Ammon's horn (tissue), 1 donor: ENCODE measurements at regions not wholly inside any gene's neighbourhood (a gene's known extent, or its start where the extent isn't known, plus 50 kb on each side); places are given as distances from the start of the nearest gene placed in this dataset.

Experiments used
- DNase-seq: peaks from one replicate; pipeline ENCODE4 v3.0.0-alpha.2; 2016; ENCODE audit warnings: low spot score

GRCh38 chr4:15232366-15233263 lies 195.2 kb upstream of the C1QTNF7 start:
- DNase-seq, result no peak

- DNase-seq, result peak; percentile 49
Observed at GRCh38 chr4:15233264-15233597, 194.6 kb upstream of the C1QTNF7 start.

- no peak for DNase-seq
Observed at GRCh38 chr4:15233626-15234025, 194.2 kb upstream of the C1QTNF7 start.

- no peak for DNase-seq
Observed at GRCh38 chr4:15234116-15234855, 193.5 kb upstream of the C1QTNF7 start.

- no peak for DNase-seq
Observed at GRCh38 chr4:15234856-15235126, 193.0 kb upstream of the C1QTNF7 start.

- no peak for DNase-seq
Observed at GRCh38 chr4:15235135-15235534, 192.7 kb upstream of the C1QTNF7 start.

- no peak for DNase-seq
Observed at GRCh38 chr4:15237648-15238230, 190.1 kb upstream of the C1QTNF7 start.

- DNase-seq, result peak; percentile 66
Observed at GRCh38 chr4:15238720-15239119, 189.1 kb upstream of the C1QTNF7 start.

GRCh38 chr4:15239866-15240265 lies 188.0 kb upstream of the C1QTNF7 start:
- DNase-seq, result no peak

- DNase-seq, result no peak
Observed at GRCh38 chr4:15240764-15241163, 187.1 kb upstream of the C1QTNF7 start.

- no peak for DNase-seq
Observed at GRCh38 chr4:15242021-15242420, 185.8 kb upstream of the C1QTNF7 start.

- no peak for DNase-seq
Observed at GRCh38 chr4:15244354-15244753, 183.5 kb upstream of the C1QTNF7 start.

GRCh38 chr4:15245006-15245530 lies 182.8 kb upstream of the C1QTNF7 start:
- DNase-seq, result no peak

GRCh38 chr4:15250021-15250441 lies 177.8 kb upstream of the C1QTNF7 start:
- no peak for DNase-seq

GRCh38 chr4:15253349-15253748 lies 174.5 kb upstream of the C1QTNF7 start:
- DNase-seq, result no peak

GRCh38 chr4:15254236-15254880 lies 173.5 kb upstream of the C1QTNF7 start:
- no peak for DNase-seq

GRCh38 chr4:15255537-15255936 lies 172.3 kb upstream of the C1QTNF7 start:
- no peak for DNase-seq

GRCh38 chr4:15260758-15261157 lies 167.1 kb upstream of the C1QTNF7 start:
- no peak for DNase-seq

GRCh38 chr4:15262396-15262795 lies 165.4 kb upstream of the C1QTNF7 start:
- DNase-seq, result no peak

- no peak for DNase-seq
Observed at GRCh38 chr4:15270201-15270600, 157.6 kb upstream of the C1QTNF7 start.

GRCh38 chr4:15286041-15286440 lies 141.8 kb upstream of the C1QTNF7 start:
- no peak for DNase-seq

GRCh38 chr4:15291122-15291521 lies 136.7 kb upstream of the C1QTNF7 start:
- DNase-seq, result no peak
